OCI-LY1 (cell line): ENCODE measurements at regions not wholly inside any gene's neighbourhood (a gene's known extent, or its start where the extent isn't known, plus 50 kb on each side); places are given as distances from the start of the nearest gene placed in this dataset.

Source experiments
- CTCF ChIP-seq: fragments of 200-600 bp; sonication (generic), shearing (Covaris generic); IDR thresholded peaks from 2 replicates; pipeline ENCODE4 v1.5.1; 2017; ENCODE audit warnings: mild to moderate bottlenecking, antibody characterized with exemption, low read length, moderate library complexity, mixed read lengths
- EZH2 ChIP-seq: fragments of 200-600 bp; sonication (generic), shearing (Covaris generic); IDR thresholded peaks from 2 replicates; pipeline ENCODE4 v1.8.0; 2017; ENCODE audit warnings: borderline replicate concordance, mixed run types, mild to moderate bottlenecking, antibody characterized with exemption, low read length, moderate library complexity, mixed read lengths

- no peak for TF ChIP-seq CTCF
- TF ChIP-seq EZH2, result no peak
Measured at GRCh38 chr4:28665306-28665705, 1804.7 kb downstream of the STIM2 start.
